NT2/D1 (cell line): ENCODE measurements at regions not wholly inside any gene's neighbourhood (a gene's known extent, or its start where the extent isn't known, plus 50 kb on each side); places are given as distances from the start of the nearest gene placed in this dataset.

Source experiments
- SUZ12 ChIP-seq: IDR thresholded peaks from 2 replicates; pipeline ENCODE4 v1.6.1; 2011; ENCODE audit not compliant: insufficient read length, insufficient read depth; ENCODE audit errors: extremely low read depth
- YY1 ChIP-seq: IDR thresholded peaks from 2 replicates; pipeline ENCODE4 v1.6.1; 2011; ENCODE audit not compliant: insufficient read length, insufficient read depth

GRCh38 chr16:73845238-73846006 is 451.2 kb upstream of the PSMD7 start:
- TF ChIP-seq YY1 (no peak), SUZ12 (no peak)
